ENCODE measurements at regions not wholly inside any gene's neighbourhood (a gene's known extent, or its start where the extent isn't known, plus 50 kb on each side); places are given as distances from the start of the nearest gene placed in this dataset.

GRCh38 chr5:23318166-23318565 lies 189.2 kb upstream of the PRDM9 start:
- H3K9me3 Mint-ChIP-seq (ENCODE audit: insufficient read depth) = peaks cover 4% of the 10 kb centered on the region
- no peaks in the 10 kb centered on the region for H4K20me1 ChIP-seq (ENCODE audit: control insufficient read depth, insufficient read depth, low read length, poor library complexity, severe bottlenecking)
- ChIA-PET CTCF (no interaction called here), POLR2A (no interaction called here)
- no peaks in the 10 kb centered on the region for H3K27me3 Mint-ChIP-seq
- TF ChIP-seq CTCF (IDR thresholded peaks at IDR 0.05) (no peak), EZH2 (IDR thresholded peaks at IDR 0.05; ENCODE audit: borderline replicate concordance, insufficient read depth, low read depth, low read length, poor library complexity, severe bottlenecking) (no peak)
- H3K4me3 ChIP-seq (ENCODE audit: control extremely low read depth in 1 of 5, extremely low read depth in 1 of 5, insufficient read depth in 1 of 5, low read depth in 2 of 5, low read length in 4 of 5) = no peak overlapping the region
- H3K27ac ChIP-seq (ENCODE audit: low read length in 2 of 2) = no peak overlapping the region
- no peaks in the 10 kb centered on the region for H3K9me3 ChIP-seq (ENCODE audit: control extremely low read depth in 1 of 3, control insufficient read depth in 2 of 3, insufficient read depth in 1 of 3, low read length in 2 of 3)
- no peak overlapping the region for H3K4me3 Mint-ChIP-seq
- no peaks in the 10 kb centered on the region for H3K79me2 ChIP-seq (ENCODE audit: control insufficient read depth, insufficient read depth, low read length)
- no peak overlapping the region for H3K27ac Mint-ChIP-seq
- no peak overlapping the region for H3K9ac ChIP-seq (ENCODE audit: low read length)
- no peak for DNase-seq
- intact Hi-C loops (cut with micrococcal nuclease) = no loop called here
- H3K4me1 Mint-ChIP-seq = no peaks in the 10 kb centered on the region
- WGBS (ENCODE audit: insufficient coverage) = no CpG with 5 or more reads among the region's 1 CpG
- no peak for ATAC-seq (ENCODE audit: low read depth)
- H3K4me2 ChIP-seq (replicated peaks; ENCODE audit: low read depth, low read length, poor library complexity, severe bottlenecking) = no peak overlapping the region
- H3K4me1 ChIP-seq (ENCODE audit: control insufficient read depth in 2 of 2, insufficient read depth in 2 of 2, low read length in 2 of 2) = no peaks in the 10 kb centered on the region
- no peaks in the 10 kb centered on the region for H3K36me3 ChIP-seq (replicated peaks in 1 of 2; ENCODE audit: control extremely low read depth in 1 of 2, control insufficient read depth in 1 of 2, extremely low read depth in 1 of 2, insufficient read depth in 2 of 2, low read length in 1 of 2)
- no peaks in the 10 kb centered on the region for H3K27me3 ChIP-seq (replicated peaks in 1 of 4; ENCODE audit: control extremely low read depth in 1 of 4, control insufficient read depth in 3 of 4, insufficient read depth in 4 of 4, low read length in 3 of 4)
- no peak overlapping the region for H2AFZ ChIP-seq (ENCODE audit: insufficient read depth, low read depth, low read length, poor library complexity, severe bottlenecking)

GRCh38 chr5:23316060-23316591 lies 191.3 kb upstream of the PRDM9 start:
- POLR2A ChIA-PET = no interaction called here
- DNase-seq = no peak

More at GRCh38 chr5:23316060-23316591, 191.3 kb upstream of the PRDM9 start:
- Histone ChIP-seq H3K4me2 (replicated peaks; ENCODE audit: low read depth, low read length, poor library complexity, severe bottlenecking) (no peak overlapping the region), H3K27me3 (replicated peaks in 1 of 4; ENCODE audit: control extremely low read depth in 1 of 4, control insufficient read depth in 3 of 4, insufficient read depth in 4 of 4, low read length in 3 of 4) (no peaks in the 10 kb centered on the region), H3K9me3 (ENCODE audit: control extremely low read depth in 1 of 3, control insufficient read depth in 2 of 3, insufficient read depth in 1 of 3, low read length in 2 of 3) (no peaks in the 10 kb centered on the region), H3K4me1 (ENCODE audit: control insufficient read depth in 2 of 2, insufficient read depth in 2 of 2, low read length in 2 of 2) (no peaks in the 10 kb centered on the region), H2AFZ (ENCODE audit: insufficient read depth, low read depth, low read length, poor library complexity, severe bottlenecking) (no peak overlapping the region), H3K27ac (ENCODE audit: low read length in 2 of 2) (no peak overlapping the region), H3K4me3 (ENCODE audit: control extremely low read depth in 1 of 5, extremely low read depth in 1 of 5, insufficient read depth in 1 of 5, low read depth in 2 of 5, low read length in 4 of 5) (no peak overlapping the region), H4K20me1 (ENCODE audit: control insufficient read depth, insufficient read depth, low read length, poor library complexity, severe bottlenecking) (no peaks in the 10 kb centered on the region), H3K79me2 (ENCODE audit: control insufficient read depth, insufficient read depth, low read length) (no peaks in the 10 kb centered on the region), H3K9ac (ENCODE audit: low read length) (no peak overlapping the region), H3K36me3 (replicated peaks in 1 of 2; ENCODE audit: control extremely low read depth in 1 of 2, control insufficient read depth in 1 of 2, extremely low read depth in 1 of 2, insufficient read depth in 2 of 2, low read length in 1 of 2) (no peaks in the 10 kb centered on the region)
- CTCF ChIA-PET = no interaction called here
- Mint-ChIP-seq H3K9me3 (ENCODE audit: insufficient read depth) (peaks cover 8% of the 10 kb centered on the region), H3K27me3 (no peaks in the 10 kb centered on the region), H3K4me3 (no peak overlapping the region), H3K4me1 (no peaks in the 10 kb centered on the region), H3K27ac (no peak overlapping the region)
- TF ChIP-seq CTCF (IDR thresholded peaks at IDR 0.05) = no peak
- TF ChIP-seq EZH2 (IDR thresholded peaks at IDR 0.05; ENCODE audit: borderline replicate concordance, insufficient read depth, low read depth, low read length, poor library complexity, severe bottlenecking) = no peak
- ATAC-seq (ENCODE audit: low read depth) = no peak
- WGBS (ENCODE audit: insufficient coverage) = 20% methylated on average over 1 of the region's 1 CpG
- intact Hi-C loops (cut with micrococcal nuclease) = no loop called here
